ENCODE measurements at regions not wholly inside any gene's neighbourhood (a gene's known extent, or its start where the extent isn't known, plus 50 kb on each side); places are given as distances from the start of the nearest gene placed in this dataset.
"Not testable (repeated sequence)": the region's sequence is repeated elsewhere in the genome, so short reads cannot be mapped to it uniquely, and the experiment has no call there.

DNA sequence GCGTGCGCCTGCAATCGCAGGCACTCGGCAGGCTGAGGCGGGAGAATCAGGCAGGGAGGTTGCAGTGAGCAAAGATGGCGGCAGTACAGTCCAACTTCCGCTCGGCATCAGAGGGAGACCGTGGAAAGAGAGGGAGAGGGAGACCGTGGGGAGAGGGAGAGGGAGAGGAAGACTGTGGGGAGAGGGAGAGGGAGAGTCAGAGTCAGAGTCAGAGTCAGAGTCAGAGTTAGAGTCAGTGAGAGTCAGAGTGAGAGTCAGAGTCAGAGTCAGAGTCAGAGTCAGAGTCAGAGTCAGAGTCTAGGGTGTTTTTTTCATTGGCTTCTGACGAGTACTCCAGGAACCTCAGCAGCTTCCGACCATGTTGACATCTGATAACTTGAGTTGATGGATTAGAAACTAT lies 75.6 kb upstream of the NMUR2 start:
- not testable (repeated sequence) for TF ChIP-seq GTF2F1 (IDR thresholded peaks at IDR 0.05; ENCODE audit: borderline replicate concordance, low read depth, low read length); SIN3A (conservative IDR thresholded peaks at IDR 0.05 in 1 of 2, IDR thresholded peaks at IDR 0.05 in 1 of 2; ENCODE audit: low read depth in 1 of 2, low read length in 2 of 2); NANOG (IDR thresholded peaks at IDR 0.05; ENCODE audit: insufficient read depth, low read depth, low read length, poor library complexity, severe bottlenecking); CREB1 (IDR thresholded peaks at IDR 0.05)
